ENCODE measurements at regions not wholly inside any gene's neighbourhood (a gene's known extent, or its start where the extent isn't known, plus 50 kb on each side); places are given as distances from the start of the nearest gene placed in this dataset.
A peak's percentile ranks its signal among the peaks of the same experiment; 100 is the strongest.
"Not testable (repeated sequence)": the region's sequence is repeated elsewhere in the genome, so short reads cannot be mapped to it uniquely, and the experiment has no call there.

- peak in 4 of 56 donors; percentile 4 to 24 (median 13) for DNase-seq
These were observed 359.4 kb downstream of the CD83 start for GRCh38 chr6:14476793-14477531.

GRCh38 chr6:14477559-14477958 lies 360.0 kb downstream of the CD83 start:
- no peak for DNase-seq

GRCh38 chr6:14478381-14479225 lies 361.0 kb downstream of the CD83 start:
- no peak for DNase-seq

GRCh38 chr6:14481946-14482345 lies 364.4 kb downstream of the CD83 start:
- DNase-seq = not testable (repeated sequence)

GRCh38 chr6:14487625-14488024 lies 370.1 kb downstream of the CD83 start:
- no peak for DNase-seq

GRCh38 chr6:14488180-14488579 lies 370.6 kb downstream of the CD83 start:
- no peak for DNase-seq

GRCh38 chr6:14489445-14489844 lies 371.9 kb downstream of the CD83 start:
- no peak for DNase-seq

- no peak for DNase-seq
These were observed 381.2 kb downstream of the CD83 start for GRCh38 chr6:14498748-14499147.

GRCh38 chr6:14499309-14499708 lies 381.7 kb downstream of the CD83 start:
- DNase-seq = no peak

GRCh38 chr6:14499841-14500240 lies 382.3 kb downstream of the CD83 start:
- DNase-seq = peak in 2 of 56 donors; percentile 23 to 24

GRCh38 chr6:14500809-14501208 lies 383.2 kb downstream of the CD83 start:
- DNase-seq = no peak

- DNase-seq = peak in 4 of 56 donors; percentile 4 to 21 (median 10)
These were observed 383.7 kb downstream of the CD83 start for GRCh38 chr6:14501240-14501639.

GRCh38 chr6:14501914-14502313 lies 384.3 kb downstream of the CD83 start:
- no peak for DNase-seq

GRCh38 chr6:14502551-14502950 lies 385.0 kb downstream of the CD83 start:
- DNase-seq = no peak

GRCh38 chr6:14505401-14505800 lies 387.8 kb downstream of the CD83 start:
- DNase-seq = peak in 3 of 56 donors; percentile 6 to 23 (median 8)

- DNase-seq = no peak
These were observed 389.2 kb downstream of the CD83 start for GRCh38 chr6:14506656-14507246.

- DNase-seq = no peak
These were observed 391.5 kb downstream of the CD83 start for GRCh38 chr6:14509120-14509519.

- DNase-seq = no peak
These were observed 392.5 kb downstream of the CD83 start for GRCh38 chr6:14510038-14510437.

GRCh38 chr6:14511061-14511586 lies 393.6 kb downstream of the CD83 start:
- no peak for DNase-seq

GRCh38 chr6:14512246-14512645 lies 394.7 kb downstream of the CD83 start:
- DNase-seq = no peak

GRCh38 chr6:14513496-14514393 lies 396.2 kb downstream of the CD83 start:
- no peak for DNase-seq

All from amygdala (tissue), 56 donors.